Gastroesophageal sphincter (tissue), 3 donors: ENCODE measurements at regions not wholly inside any gene's neighbourhood (a gene's known extent, or its start where the extent isn't known, plus 50 kb on each side); places are given as distances from the start of the nearest gene placed in this dataset.
"Not testable (repeated sequence)": the region's sequence is repeated elsewhere in the genome, so short reads cannot be mapped to it uniquely, and the experiment has no call there.

ENCODE experiments used
- EP300 ChIP-seq: sonication (generic); formaldehyde crosslinking; IDR thresholded peaks from one replicate; pipeline ENCODE4 v1.6.1; 2017; ENCODE audit warnings: antibody characterized with exemption, mild to moderate bottlenecking
- POLR2A ChIP-seq, 2 donors: fragments of 450-650 bp; IDR thresholded peaks; one replicate each; pipeline ENCODE4 v1.6.1; 2017; ENCODE audit warnings: antibody characterized with exemption in 2 of 2, mild to moderate bottlenecking in 2 of 2, moderate library complexity in 1 of 2
- POLR2AphosphoS5 ChIP-seq: sonication (generic); formaldehyde crosslinking; IDR thresholded peaks from one replicate; pipeline ENCODE4 v1.6.1; 2017; ENCODE audit warnings: antibody characterized with exemption
- TF ChIP-seq, protein P1 (sequence below), 4 experiments: fragments of 200-600 bp in 2 of 4; fragments of 450-650 bp in 2 of 4; sonication (generic) in 1 of 4; IDR thresholded peaks; one replicate each; pipeline ENCODE4 v1.5.1; 2017 to 2019; ENCODE audit warnings: antibody characterized with exemption in 4 of 4, mild to moderate bottlenecking in 2 of 4, moderate library complexity in 2 of 4

DNA sequence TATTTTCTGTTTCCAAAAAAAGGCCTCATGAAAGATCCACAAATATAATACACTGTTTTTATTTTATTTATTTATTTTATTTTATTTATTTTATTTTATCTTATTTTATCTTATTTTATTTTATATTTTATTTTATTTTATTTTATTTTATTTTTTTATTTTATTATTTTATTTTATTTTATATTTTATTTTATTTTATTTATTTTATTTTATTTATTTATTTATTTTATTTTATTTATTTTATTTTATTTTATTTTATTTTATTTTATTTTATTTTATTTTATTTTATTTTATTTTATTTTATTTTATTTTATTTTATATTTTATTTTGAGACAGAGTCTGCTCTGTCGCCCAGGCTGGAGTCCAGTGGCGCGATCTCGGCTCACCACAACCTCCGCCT lies 285.9 kb upstream of the LYZL1 start:
- TF ChIP-seq, protein P1, sequence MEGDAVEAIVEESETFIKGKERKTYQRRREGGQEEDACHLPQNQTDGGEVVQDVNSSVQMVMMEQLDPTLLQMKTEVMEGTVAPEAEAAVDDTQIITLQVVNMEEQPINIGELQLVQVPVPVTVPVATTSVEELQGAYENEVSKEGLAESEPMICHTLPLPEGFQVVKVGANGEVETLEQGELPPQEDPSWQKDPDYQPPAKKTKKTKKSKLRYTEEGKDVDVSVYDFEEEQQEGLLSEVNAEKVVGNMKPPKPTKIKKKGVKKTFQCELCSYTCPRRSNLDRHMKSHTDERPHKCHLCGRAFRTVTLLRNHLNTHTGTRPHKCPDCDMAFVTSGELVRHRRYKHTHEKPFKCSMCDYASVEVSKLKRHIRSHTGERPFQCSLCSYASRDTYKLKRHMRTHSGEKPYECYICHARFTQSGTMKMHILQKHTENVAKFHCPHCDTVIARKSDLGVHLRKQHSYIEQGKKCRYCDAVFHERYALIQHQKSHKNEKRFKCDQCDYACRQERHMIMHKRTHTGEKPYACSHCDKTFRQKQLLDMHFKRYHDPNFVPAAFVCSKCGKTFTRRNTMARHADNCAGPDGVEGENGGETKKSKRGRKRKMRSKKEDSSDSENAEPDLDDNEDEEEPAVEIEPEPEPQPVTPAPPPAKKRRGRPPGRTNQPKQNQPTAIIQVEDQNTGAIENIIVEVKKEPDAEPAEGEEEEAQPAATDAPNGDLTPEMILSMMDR (IDR thresholded peaks at IDR 0.05) = not testable (repeated sequence)
- not testable (repeated sequence) for TF ChIP-seq POLR2AphosphoS5; POLR2A (IDR thresholded peaks at IDR 0.05); EP300
